Spleen (tissue), 7 donors: ENCODE measurements at regions not wholly inside any gene's neighbourhood (a gene's known extent, or its start where the extent isn't known, plus 50 kb on each side); places are given as distances from the start of the nearest gene placed in this dataset.

Experiments
- CTCF ChIP-seq, 11 experiments: fragments of 200-600 bp in 7 of 11; fragments of 450-650 bp in 4 of 11; sonication (generic) in 4 of 11; IDR thresholded peaks in 8 of 11; conservative IDR thresholded peaks in 3 of 11; 1 replicate in 7 of 11; 2 replicates in 4 of 11; pipeline versions ENCODE4 v1.4.0 to v1.8.0; 2016 to 2021; ENCODE audit warnings: antibody characterized with exemption in 11 of 11, inconsistent platforms in 4 of 11, mild to moderate bottlenecking in 1 of 11
- POLR2A ChIP-seq, 3 donors: fragments of 450-650 bp; IDR thresholded peaks; one replicate each; pipeline ENCODE4 v1.5.1; 2017; ENCODE audit warnings: antibody characterized with exemption in 3 of 3, mild to moderate bottlenecking in 1 of 3
- donor health status: DM: no; HTN: no; CAD: no; lungs with moderate emphysema.
- donor health status: DM: no; HTN: no; CAD: no.
- donor health status: DM: no; HTN: no; CAD: no.

GRCh38 chr16:77059446-77059845 lies 131.5 kb upstream of the MON1B start:
- TF ChIP-seq CTCF (IDR thresholded peaks at IDR 0.05 in 8 of 11, conservative IDR thresholded peaks at IDR 0.05 in 3 of 11) (no peak), POLR2A (IDR thresholded peaks at IDR 0.05) (no peak)
